OCI-LY3 (cell line): ENCODE measurements at regions not wholly inside any gene's neighbourhood (a gene's known extent, or its start where the extent isn't known, plus 50 kb on each side); places are given as distances from the start of the nearest gene placed in this dataset.

Experiments
- EZH2phosphoT487 ChIP-seq: fragments of 200-600 bp; shearing (Covaris generic); IDR thresholded peaks from 2 replicates; pipeline ENCODE4 v1.6.1; 2018; ENCODE audit warnings: antibody characterized with exemption, mixed run types, low read depth
- TF ChIP-seq, protein P1 (sequence below): fragments of 200-600, 300-600 bp; sonication (generic); IDR thresholded peaks from 2 replicates; pipeline ENCODE4 v1.5.1; 2014; ENCODE audit warnings: antibody characterized with exemption, low read length, low read depth

DNA sequence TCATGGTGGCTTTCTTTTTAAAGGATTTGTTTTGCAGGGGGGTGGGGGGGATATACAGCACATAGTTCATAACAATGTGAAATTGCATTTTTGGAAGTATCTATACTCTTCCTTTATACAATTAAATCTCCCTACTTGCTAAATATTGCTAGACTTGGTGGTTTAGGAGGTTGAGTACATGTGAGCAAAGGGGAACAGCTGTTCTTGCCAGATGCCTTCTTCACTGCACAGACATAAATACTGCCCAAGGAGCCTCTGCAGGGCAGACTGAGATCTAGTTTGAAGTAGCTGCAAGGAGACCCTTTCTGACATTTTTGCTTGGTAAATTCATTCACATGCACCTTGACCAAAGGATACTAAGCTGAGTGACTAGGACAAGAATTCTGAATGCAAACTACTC, 228.6 kb upstream of the IL12A start:
- TF ChIP-seq, protein P1, sequence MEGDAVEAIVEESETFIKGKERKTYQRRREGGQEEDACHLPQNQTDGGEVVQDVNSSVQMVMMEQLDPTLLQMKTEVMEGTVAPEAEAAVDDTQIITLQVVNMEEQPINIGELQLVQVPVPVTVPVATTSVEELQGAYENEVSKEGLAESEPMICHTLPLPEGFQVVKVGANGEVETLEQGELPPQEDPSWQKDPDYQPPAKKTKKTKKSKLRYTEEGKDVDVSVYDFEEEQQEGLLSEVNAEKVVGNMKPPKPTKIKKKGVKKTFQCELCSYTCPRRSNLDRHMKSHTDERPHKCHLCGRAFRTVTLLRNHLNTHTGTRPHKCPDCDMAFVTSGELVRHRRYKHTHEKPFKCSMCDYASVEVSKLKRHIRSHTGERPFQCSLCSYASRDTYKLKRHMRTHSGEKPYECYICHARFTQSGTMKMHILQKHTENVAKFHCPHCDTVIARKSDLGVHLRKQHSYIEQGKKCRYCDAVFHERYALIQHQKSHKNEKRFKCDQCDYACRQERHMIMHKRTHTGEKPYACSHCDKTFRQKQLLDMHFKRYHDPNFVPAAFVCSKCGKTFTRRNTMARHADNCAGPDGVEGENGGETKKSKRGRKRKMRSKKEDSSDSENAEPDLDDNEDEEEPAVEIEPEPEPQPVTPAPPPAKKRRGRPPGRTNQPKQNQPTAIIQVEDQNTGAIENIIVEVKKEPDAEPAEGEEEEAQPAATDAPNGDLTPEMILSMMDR = no peak
- no peak for TF ChIP-seq EZH2phosphoT487
